T1000 (cell line): ENCODE measurements at regions not wholly inside any gene's neighbourhood (a gene's known extent, or its start where the extent isn't known, plus 50 kb on each side); places are given as distances from the start of the nearest gene placed in this dataset.
"Not testable (repeated sequence)": the region's sequence is repeated elsewhere in the genome, so short reads cannot be mapped to it uniquely, and the experiment has no call there.

Experiments
- DNase-seq: peaks from one replicate; lab custom pipeline; 2025; ENCODE audit warnings: mixed read lengths; lab: John Stamatoyannopoulos, UW

DNA sequence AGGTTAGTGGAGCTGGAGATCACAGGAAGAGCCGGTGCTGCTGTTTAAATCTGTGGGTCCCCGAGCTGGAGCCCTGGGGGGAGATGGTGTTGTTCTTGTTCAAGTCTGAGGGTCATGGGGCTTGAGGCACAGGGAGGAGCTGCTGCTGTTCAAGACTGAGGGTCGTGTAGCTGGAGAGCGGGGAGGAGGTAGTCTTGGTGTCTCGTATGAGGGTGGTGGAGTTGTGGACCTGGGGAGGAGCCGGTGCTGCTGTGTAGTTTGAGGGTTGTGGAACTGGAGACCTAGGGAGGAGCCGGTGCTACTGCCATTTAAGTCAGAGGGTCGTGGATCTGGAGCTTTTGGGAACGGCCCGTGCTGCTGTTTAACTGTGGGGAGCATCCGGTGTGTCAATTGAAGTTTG lies 112.2 kb upstream of the SULF2 start:
- no peak for DNase-seq

DNA sequence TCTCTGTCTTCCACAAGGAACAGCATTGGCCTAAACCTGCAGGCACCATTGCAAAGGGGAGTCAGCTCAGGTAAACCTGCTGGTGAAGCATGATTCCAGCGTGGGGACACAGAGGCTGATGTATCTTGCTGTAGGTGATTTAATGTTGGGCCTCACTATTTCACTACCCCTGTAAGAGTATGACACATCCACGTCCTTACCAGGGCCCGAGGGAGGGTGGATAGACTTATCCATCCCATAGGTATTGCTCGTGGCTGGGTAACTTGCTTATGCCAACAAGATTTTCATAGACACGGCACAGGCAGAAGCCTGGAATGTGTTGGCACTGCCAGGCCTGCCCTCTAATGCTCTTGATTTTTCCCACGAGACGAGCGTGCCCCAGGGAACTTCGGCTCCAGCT lies 107.4 kb upstream of the SULF2 start:
- DNase-seq = not testable (repeated sequence)

DNA sequence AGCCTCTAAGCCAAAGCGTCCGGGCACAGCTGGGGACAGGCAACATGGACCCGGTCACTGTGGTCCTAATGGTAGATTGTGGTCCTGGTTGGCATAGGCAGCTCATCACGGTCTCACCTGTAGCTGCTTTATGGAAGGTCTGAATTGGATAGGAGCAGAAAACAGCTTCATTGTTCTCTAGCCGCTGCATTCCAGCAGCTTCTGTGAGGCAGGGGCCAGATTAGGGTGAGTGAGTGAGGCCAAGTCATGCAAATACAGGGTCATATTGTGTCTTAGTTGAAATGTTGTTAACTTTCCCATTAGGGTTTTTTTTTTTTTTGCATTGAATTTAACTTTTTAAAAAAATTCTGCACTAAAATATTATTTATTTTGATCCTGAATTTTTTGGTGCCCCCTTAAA lies 105.4 kb upstream of the SULF2 start:
- not testable (repeated sequence) for DNase-seq

DNA sequence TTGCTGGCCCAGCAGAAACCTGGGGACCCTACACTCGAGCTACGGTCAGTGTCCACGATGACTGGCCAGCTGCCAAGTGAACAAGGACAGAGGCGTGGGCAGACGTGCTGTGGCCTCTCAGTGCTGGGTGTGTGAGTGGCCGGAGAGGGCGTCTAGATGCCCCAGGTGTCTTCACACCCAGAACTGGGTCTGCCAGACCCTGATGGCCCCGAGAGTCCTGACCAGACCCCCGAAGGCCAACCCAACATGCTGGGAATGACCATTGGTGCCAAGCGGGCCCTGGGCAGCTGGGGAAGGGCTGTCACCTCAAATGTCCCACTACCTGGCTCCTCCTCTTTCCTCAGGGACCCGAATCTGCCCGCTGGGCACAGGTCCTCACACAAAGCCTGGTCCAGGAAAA lies 104.5 kb upstream of the SULF2 start:
- not testable (repeated sequence) for DNase-seq

DNA sequence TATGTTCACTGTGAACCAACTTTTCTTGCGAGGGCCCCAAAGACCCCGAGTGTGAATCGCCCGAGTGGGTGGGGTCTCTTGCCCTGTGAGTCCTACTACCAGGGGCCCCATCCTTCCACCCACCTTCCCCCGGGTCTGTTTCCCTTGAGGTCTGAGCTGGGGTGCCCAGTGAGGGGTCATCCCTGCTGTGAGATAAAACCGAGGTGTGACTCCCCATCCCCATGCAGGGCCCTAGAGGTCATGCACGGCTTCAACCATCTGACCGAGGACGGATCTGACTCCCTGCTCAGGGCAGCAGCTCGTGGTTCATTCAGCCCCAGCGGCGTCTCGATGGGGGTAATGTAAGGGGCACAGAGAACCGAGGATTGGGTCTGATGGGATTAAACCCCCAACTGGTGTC lies 103.1 kb upstream of the SULF2 start:
- DNase-seq = no peak

DNA sequence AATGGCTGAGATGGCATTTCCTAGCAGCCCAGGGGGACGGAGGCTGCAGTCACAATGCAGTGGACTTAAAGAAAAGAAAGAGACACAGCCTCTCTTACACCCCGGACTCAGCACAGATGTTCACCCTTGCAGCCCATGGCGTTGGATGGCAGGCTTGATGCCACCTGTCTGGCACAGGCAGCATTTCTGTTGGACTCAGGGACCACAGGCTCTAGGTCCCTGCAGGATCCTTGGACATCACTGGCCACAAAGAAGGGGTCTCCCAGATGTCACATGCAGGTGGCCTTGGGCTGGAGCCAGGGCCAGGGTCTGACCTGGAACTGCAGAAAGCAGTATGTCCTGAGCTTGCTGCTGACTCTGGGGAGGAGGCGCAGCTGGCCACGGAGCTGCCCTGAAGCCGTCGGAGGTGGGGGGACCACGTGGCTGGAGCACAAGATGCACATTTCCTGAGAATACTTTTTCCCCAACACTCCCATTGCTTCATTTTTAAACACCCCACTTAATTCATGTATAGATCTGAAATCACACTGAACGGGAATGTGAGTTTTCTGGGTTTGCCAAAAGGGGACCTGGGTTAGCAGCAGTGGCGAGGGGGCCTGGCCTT lies 102.3 kb upstream of the SULF2 start:
- no peak for DNase-seq

DNA sequence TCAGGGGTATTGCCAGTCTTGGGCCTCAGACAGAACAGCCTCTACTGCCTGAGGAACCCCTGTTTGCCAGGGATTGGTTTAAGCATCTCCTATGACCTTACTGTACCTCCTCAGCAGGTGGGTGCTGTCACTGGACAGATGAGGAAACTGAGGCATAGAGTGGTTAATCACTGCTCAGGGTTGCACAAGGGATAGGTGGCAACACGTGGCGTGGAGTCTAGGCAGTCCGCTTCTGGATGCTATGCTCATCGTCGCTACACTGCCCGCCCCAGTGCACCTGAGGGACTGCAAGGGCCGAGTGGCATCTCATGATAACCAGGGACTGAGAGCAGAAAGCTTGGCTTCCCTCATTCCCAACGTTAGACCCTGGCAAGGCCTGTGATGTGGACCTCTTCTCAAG lies 101.8 kb upstream of the SULF2 start:
- DNase-seq = no peak

DNA sequence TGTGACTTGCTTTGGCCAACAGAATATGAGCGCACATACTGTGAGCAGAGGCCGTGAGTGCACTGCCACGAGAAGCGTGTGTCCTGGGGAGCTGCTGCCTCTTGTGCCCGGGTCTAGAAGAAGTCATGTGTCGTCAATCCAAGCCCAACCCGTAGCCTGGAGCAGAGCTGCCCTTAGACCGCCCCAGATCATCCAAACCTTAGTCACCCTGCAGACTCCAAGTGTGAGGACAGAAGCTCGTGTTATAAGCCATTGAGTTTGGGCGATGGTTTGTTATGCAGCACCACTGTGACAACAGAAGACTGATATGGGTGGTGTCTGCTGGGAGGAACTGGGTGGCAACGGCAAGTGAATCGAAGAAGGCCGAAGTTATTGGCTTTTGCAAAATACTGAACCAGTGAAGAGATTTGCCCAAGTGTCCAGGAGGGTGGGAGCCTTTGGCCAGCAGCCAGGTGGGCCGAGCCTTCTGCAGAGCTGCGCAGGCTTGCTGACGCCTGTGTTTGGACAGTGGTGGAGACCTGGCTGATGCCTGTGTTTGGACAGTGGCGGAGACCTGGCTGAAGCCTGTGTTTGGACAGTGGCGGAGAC lies 101.3 kb upstream of the SULF2 start:
- DNase-seq = no peak

DNA sequence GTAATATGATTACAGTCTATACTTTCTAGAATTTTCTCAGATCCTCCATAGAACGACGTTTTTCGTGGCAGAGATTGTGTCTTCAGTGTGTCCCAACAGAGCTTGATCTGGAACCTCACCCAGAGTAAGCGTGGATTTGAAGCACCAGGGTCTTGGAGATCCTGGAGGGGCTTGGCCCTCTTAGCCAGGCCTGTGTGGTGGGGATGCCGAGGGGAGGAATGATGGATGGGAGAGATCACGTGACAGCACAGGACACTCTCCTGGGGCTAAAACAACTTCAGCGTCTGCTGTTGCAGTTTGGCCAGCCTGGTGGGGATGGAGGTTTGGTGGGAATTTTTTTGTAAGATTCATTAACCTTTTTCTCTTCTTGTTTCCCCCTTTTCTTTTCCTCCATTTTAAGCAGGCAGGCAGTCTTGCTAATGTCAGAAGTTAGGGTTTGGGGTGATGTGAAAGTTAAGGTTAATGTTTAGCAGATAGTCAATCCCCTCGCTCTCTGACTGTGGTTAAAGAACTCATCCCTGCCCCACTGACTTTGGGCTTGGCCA lies 100.7 kb upstream of the SULF2 start:
- no peak for DNase-seq

DNA sequence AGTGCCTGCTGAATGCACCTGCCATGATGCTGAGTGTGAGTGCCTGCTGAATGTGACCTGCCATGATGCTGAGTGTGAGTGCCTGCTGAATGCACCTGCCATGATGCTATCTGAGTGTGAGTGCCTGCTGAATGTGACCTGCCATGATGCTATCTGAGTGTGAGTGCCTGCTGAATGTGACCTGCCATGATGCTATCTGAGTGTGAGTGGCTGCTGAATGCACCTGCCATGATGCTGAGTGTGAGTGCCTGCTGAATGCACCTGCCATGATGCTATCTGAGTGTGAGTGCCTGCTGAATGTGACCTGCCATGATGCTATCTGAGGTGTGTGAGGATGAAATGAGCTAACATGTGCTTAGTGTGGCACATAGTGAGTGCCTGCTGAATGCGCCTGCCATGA lies 98.7 kb upstream of the SULF2 start:
- not testable (repeated sequence) for DNase-seq

DNA sequence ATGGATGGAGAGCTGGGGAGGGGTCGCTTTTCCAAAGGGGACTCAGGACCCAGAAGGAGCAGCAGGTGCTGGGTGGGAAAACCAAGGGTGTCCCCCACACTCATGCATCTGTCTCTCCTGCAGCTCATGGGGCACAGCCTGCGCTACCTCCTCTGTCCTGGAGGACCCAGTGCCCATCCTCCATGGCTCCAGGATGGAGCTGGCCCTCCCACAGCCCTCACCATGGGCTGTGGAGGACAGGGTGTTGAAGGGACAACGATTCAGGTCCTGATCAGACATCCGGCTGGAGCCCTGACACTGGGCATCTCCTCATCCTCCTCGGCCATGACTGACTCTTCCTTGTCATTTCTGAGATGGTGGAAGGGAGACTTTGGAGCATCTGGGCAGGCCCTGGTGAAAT lies 97.9 kb upstream of the SULF2 start:
- no peak for DNase-seq

DNA sequence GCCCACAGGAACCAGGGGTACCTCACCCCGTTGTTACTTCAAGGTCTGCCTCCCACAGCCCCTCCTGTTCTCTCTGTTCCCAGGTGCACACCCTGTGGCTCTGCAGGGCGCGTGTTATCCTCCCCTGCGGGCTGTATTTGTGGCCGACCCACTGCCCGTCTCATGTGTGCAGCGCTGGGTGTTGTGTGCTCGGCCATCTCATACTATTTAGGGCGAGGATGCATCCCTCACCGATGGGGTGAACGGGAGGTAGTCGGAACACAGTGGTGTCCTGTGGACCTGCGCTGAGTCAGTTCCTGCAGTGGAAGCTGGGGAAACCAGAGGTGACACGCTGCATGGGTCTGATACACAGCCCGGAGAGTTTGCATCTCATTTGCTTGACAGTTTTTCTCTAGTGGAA lies 94.5 kb upstream of the SULF2 start:
- DNase-seq = no peak

DNA sequence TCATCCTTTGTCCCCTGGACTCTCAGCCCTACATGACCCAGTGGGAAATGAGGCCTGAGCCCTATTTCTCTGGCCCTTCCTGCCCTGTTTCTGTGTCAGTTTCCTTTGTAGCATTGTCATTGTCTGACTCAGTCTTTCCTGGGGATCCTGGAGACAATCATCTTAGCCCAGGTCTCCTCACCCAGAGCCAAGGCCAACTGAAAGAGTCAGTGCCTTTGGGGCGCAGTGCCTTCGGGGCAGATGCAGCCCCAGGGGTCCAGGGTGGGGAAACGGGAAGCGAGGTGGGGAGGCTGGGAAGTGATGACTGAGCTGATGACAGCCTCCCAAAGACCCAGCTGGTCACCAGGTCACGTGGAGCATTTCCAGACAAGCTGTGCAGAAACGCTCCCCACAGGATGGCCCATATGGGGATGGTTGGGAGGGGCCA lies 93.3 kb upstream of the SULF2 start:
- DNase-seq = no peak

DNA sequence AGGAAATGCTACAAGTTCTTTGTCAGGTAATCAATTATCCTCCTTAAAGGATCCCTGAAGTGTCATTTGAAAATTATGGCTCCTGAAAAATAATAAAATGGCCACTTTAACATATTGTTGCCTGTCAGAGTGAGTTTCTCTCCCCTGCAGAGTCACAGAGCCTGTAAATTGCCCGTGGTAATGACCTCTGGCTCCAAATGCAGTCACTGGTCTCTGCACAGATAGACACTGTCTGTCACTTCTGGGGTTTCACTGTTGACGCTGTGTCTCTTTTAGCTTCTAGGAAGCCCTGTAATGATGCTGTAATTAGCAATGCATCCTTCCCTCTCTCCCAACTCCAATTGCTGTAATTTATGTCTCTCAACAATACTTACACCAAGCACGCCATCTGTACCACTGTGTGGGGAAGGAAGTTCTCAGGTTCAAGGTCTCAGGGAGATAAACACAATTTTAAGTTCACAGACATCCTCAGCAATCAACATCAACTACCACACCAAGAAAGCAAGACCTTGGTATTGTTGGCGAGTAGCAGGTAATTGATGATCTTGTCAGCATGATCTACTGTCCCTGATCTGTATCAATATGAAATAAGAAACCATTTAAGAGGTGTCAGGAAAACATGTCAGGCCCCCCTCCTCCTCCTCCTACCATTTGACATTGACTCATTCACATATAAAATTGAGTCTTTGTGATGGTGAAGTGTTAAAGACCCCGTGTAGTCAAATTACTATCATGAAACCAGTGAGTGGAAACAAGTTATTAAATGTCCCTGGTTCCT lies 91.2 kb upstream of the SULF2 start:
- no peak for DNase-seq

DNA sequence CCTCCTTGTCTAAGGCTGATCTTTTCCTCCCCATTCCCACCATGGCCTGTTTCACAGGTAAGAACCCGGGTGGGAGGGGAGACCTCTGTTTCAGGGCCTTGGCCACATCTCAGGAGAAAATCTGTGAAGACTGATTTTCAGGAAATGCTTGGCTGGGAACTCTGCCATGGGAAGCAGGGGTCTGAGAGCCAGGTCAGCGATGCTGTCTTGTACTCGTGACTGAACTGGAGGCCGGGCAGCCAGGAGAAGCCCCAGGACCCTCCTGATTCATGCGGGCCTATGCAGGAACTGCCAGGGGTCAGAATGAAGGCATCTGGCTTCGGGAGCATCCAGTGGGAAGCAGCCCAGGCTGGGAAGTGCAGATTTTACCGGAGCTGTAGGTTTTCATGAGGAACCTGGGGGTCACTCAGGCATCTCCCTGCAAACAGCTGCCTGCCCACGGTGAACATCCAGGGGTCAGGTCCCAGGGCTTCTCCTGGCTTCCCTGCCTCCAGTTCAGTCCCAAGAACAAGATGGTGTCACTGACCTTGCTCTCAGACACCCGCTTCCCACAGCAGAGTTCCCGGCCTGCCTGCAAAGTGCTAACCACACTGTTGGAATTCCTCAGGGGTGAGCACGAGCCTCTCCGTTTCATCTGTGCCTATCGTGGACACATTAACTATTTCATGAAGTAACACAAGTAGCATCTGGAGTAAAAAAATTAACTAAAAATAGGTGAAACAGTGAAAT lies 90.2 kb upstream of the SULF2 start:
- no peak for DNase-seq

DNA sequence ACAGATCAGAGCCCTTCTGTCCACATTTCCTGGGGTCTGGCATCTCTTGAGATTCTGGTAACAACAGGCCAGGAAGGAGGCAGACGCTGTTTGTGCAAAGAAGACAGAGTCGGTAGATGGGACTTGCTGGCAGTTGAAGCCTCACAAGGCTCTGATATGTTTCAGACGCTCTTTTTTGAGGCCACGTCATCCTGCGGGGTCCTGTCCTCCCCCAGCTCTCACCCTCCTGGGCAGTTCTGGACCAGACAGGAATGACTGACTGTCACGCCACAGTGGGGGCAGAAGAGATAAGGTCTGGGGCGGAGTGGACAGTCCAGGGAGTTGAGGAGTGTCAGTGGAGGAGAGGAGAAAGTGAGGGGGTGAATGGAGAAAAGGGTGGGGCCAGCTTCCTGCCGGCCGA lies 87.1 kb upstream of the SULF2 start:
- DNase-seq = no peak

DNA sequence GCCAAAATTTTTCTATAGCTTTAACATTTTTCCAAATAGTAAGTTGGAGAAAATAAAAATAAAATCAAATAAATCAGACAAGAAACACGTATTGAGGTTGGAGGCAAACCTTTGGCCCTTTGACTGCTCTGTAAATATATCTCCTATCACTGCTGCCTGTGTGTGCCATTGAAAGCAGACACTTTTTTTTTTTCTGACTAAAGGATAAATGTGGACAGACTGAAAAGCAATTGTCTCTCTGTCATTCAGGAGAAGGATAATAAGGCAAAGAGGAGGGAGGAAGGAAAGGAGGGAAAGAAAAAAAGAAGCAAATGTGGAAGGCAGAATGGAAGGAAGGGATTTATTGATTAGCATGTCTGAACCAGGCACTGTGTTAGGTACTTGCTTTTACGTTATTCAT lies 85.2 kb upstream of the SULF2 start:
- DNase-seq = no peak

DNA sequence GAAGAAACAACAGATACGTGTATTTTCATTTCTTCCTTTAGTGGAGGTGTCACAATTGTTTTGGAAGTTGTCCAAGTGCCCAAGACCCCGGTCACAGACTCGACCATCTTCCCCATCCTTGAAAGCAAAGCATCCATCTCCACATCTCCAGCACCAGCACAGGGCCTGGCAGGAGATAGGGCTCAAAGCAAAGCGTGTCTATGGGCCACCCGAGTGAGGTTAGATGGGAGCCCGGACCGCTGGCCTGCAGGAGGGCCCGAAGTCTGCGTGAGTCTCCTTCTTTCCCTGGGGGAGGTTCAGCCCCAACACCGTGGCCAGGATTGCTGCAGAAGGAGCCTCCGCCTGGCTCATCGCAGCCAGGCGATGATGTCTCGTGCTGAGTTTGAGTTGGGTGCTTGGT lies 83.5 kb upstream of the SULF2 start:
- no peak for DNase-seq

DNA sequence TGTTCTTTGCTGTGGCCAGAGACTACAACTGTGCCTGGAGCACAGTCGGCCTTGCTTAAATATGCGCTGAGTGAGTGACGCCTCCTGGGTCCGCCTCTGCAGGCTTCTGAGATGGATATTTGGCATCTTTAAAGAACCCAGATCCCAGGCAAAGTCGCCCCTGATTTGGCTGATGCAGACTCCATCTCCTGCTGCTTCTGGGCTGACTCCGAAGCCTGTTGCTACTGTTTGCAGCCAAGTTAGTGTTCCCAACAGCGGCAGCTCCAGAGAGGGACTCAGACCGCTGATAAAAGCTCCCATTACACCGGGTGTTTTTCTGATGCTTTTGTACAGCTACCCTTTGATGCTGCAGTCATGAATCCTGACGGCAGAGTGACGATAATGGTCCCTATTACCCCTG lies 83.0 kb upstream of the SULF2 start:
- DNase-seq = no peak

DNA sequence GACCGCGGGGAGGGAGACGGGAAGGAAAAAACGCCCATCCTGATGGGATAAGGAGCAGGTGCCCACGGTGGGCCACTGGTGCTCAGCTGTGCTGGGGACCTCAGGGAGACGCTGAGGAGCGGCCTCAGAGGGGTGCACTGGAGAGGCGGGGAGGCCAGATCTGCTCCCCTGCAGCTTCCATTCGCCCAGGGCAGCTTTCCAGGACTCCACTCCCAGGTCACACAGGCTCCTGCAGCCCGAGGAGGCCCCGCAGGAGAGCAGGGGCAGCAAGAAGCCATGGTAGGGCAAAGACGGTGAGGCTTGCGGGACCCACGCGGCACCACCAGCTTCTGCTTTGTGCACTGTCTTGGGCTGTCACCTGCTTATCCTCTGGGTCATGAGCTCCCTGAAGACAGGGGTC lies 82.5 kb upstream of the SULF2 start:
- no peak for DNase-seq

DNA sequence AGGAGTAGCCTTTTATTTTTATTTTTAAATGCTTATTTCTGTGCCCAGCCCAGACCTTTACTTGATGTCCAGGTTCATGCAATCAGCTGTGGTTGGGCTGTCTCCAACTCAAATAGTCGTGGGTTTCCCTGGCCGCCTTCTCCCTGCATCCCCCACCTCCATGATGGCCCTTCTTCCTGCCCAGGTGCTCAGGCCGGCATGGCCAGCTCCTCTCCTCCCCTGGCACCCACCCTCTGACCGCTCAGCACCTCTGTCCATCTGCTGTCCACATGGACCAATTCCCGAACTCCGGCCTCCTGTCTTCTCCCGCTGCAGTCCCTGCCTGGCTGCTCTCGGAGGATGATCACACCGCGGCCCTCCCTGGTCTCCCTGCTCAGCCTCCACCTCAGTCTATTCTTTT lies 81.2 kb upstream of the SULF2 start:
- DNase-seq = no peak

DNA sequence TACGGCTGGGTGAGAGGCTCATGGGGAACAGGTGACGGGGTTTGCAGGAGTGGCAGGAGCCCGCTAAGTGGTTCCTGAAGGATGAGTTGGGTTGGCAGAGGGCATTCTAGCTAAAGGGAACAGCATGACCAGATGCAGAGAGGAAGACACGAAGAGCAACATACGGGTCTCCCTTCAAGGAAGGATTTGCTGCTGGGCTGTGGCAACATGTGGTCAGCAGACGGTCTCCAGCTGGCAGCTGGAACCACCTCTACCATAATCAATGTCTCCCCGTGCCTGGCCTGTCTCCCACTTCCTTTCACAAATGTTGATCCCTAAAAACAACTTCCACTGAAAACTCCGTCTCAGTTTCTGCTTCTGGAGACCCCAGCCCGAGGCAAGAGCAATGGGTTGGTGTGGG lies 80.6 kb upstream of the SULF2 start:
- no peak for DNase-seq

DNA sequence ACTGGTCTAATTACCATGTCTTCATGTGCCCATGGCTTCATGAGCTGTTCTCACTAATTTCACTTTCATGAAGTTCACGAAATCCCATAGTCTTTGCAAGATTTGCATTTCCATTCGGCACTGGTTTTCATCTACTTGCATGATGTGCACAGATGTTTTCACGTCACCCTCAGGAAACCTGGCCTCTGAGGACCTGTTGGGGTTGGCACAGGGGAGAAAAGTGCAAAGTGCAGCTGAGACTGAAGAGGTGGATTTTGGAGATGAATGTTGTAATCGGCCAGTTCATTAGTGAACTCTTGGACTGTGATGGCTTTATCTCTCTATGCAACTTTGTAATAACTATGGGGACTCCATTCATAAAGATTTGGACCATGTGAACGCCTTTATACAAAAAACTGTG lies 80.2 kb upstream of the SULF2 start:
- DNase-seq = no peak
